IPS-20b (cell line): ENCODE measurements at regions not wholly inside any gene's neighbourhood (a gene's known extent, or its start where the extent isn't known, plus 50 kb on each side); places are given as distances from the start of the nearest gene placed in this dataset.
"Not testable (repeated sequence)": the region's sequence is repeated elsewhere in the genome, so short reads cannot be mapped to it uniquely, and the experiment has no call there.

ENCODE experiments used
- H3K27ac ChIP-seq: one replicate; pipeline ENCODE4 v1.5.1; 2013; ENCODE audit warnings: low read length
- H3K27me3 ChIP-seq: 2 replicates; pipeline ENCODE4 v1.6.1; 2013; ENCODE audit warnings: mild to moderate bottlenecking, low read length, inconsistent platforms; ENCODE audit not compliant: insufficient read depth
- H3K36me3 ChIP-seq: 2 replicates; pipeline ENCODE4 v1.6.1; 2013; ENCODE audit warnings: low read depth, mild to moderate bottlenecking, inconsistent platforms, low read length, moderate library complexity; ENCODE audit not compliant: insufficient read depth
- H3K4me1 ChIP-seq: 2 replicates; pipeline ENCODE4 v1.6.1; 2013; ENCODE audit warnings: mild to moderate bottlenecking, control low read depth, inconsistent platforms, low read length, moderate library complexity; ENCODE audit not compliant: insufficient read depth
- H3K4me3 ChIP-seq: 2 replicates; pipeline ENCODE4 v1.5.1; 2013; ENCODE audit warnings: mild to moderate bottlenecking, low read length, inconsistent platforms
- H3K9ac ChIP-seq: 2 replicates; pipeline ENCODE4 v1.6.1; 2013; ENCODE audit warnings: low read depth, mild to moderate bottlenecking, inconsistent platforms, low read length, moderate library complexity
- H3K9me3 ChIP-seq: 2 replicates; pipeline ENCODE4 v1.6.1; 2013; ENCODE audit warnings: mild to moderate bottlenecking, low read depth, low read length, inconsistent platforms; ENCODE audit not compliant: insufficient read depth

- not testable (repeated sequence) for H3K27me3 ChIP-seq, H3K9ac ChIP-seq, H3K9me3 ChIP-seq, H3K27ac ChIP-seq, H3K4me3 ChIP-seq, H3K36me3 ChIP-seq
- H3K4me1 ChIP-seq = peaks cover 24% of the 10 kb centered on the region; the same call in 1 of the 2 replicates
These were observed 160.6 kb upstream of the NANOGP8 start for GRCh38 chr15:35245681-35246080.

GRCh38 chr15:35244227-35244626 lies 159.1 kb upstream of the NANOGP8 start:
- Histone ChIP-seq H3K4me1 (peaks cover 24% of the 10 kb centered on the region; the same call in 1 of the 2 replicates), H3K9ac (no peak overlapping the region), H3K36me3 (no peaks in the 10 kb centered on the region), H3K27ac (no peak overlapping the region), H3K4me3 (no peak overlapping the region), H3K27me3 (no peaks in the 10 kb centered on the region), H3K9me3 (no peaks in the 10 kb centered on the region)

DNA sequence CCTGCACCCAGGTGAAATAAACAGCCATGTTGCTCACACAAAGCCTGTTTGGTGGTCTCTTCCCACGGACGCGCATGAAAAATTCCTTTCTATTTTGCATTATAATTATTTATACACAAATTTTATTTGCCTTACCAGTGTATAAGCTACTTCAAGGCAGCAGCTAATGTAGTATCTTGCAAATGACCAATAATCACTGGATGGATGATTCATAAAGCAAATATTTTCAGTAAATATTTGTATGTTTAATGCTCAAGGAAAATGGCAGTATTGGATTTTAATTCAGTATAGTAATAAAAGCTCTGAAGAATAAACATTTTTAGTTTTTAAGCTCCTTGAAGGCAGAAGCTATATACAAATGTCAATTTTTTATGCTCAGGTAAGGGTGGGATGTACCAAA lies 158.7 kb upstream of the NANOGP8 start:
- H3K27ac ChIP-seq = no peak overlapping the region
- H3K4me1 ChIP-seq = peaks cover 24% of the 10 kb centered on the region; the same call in 1 of the 2 replicates
- no peaks in the 10 kb centered on the region for H3K27me3 ChIP-seq

DNA sequence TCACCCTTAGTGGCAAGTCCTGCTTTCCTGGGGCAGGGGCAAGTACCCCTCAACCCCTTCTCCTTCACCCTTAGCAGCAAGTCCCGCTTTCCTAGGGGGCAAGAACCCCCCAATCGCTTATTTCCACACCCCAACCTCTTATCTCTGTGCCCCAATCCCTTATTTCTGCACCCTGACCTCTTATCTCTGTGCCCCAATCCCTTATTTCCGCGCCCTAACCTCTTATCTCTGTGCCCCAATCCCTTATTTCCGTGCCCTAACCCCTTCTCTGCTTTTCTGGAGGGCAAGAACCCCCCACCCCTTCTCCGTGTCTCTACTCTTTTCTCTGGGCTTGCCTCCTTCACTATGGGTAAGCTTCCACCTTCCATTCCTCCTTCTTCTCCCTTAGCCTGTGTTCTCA lies 154.6 kb upstream of the NANOGP8 start:
- not testable (repeated sequence) for H3K27ac ChIP-seq, H3K9ac ChIP-seq, H3K9me3 ChIP-seq, H3K27me3 ChIP-seq, H3K4me3 ChIP-seq, H3K4me1 ChIP-seq, H3K36me3 ChIP-seq

More for the DNA sequence above, 158.7 kb upstream of the NANOGP8 start:
- no peak overlapping the region for H3K4me3 ChIP-seq
- H3K36me3 ChIP-seq = no peaks in the 10 kb centered on the region
- H3K9ac ChIP-seq = no peak overlapping the region
- H3K9me3 ChIP-seq = no peaks in the 10 kb centered on the region

DNA sequence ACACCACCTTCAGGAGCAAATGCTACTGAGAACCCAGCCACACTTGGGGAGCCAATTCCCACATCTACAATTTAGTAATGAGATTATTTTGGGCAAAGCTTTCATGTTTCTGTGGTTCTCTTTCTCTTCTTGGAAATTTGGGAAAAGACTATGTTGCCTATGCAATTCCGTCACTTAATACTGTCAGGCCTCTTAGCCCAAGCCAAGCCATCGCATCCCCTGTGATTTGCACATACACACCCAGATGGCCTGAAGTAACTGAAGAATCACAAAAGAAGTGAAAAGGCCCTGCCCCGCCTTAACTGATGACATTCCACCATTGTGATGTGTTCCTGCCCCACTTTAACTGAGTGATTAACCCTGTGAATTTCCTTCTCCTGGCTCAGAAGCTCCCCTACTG lies 153.4 kb upstream of the NANOGP8 start:
- not testable (repeated sequence) for H3K36me3 ChIP-seq, H3K27ac ChIP-seq, H3K27me3 ChIP-seq, H3K9me3 ChIP-seq, H3K4me3 ChIP-seq, H3K9ac ChIP-seq, H3K4me1 ChIP-seq

DNA sequence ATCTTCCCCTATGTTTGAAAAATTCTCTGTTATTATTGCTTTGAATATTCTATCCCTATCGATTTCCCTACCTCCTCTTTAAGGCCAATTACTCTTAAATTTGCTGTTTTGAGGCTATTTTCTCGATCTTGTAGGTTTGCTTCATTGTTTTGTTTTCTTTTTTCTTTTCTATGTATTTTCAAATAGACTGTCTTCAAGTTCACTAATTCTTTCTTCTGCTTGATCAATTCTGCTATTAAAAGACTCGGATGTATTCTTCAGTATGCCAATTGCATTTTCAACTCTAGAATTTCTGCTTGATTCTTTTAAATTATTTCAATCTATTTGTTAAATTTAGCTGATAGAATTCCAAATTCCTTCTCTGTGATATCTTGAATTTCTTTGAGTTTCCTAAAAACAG lies 144.0 kb upstream of the NANOGP8 start:
- no peaks in the 10 kb centered on the region for H3K27me3 ChIP-seq
- no peaks in the 10 kb centered on the region for H3K4me1 ChIP-seq
- no peak overlapping the region for H3K27ac ChIP-seq
- no peak overlapping the region for H3K9ac ChIP-seq
- no peaks in the 10 kb centered on the region for H3K36me3 ChIP-seq
- H3K4me3 ChIP-seq = no peak overlapping the region
- peaks cover 4% of the 10 kb centered on the region; the same call in 1 of the 2 replicates for H3K9me3 ChIP-seq

GRCh38 chr15:35218215-35218614 lies 133.1 kb upstream of the NANOGP8 start:
- Histone ChIP-seq H3K27me3 (no peaks in the 10 kb centered on the region), H3K4me1 (no peaks in the 10 kb centered on the region), H3K36me3 (no peaks in the 10 kb centered on the region), H3K4me3 (no peak overlapping the region), H3K9me3 (no peaks in the 10 kb centered on the region; the same call in 1 of the 2 replicates), H3K27ac (no peak overlapping the region), H3K9ac (no peak overlapping the region)

GRCh38 chr15:35215093-35215492 lies 130.0 kb upstream of the NANOGP8 start:
- Histone ChIP-seq H3K9me3 (no peaks in the 10 kb centered on the region), H3K4me1 (no peaks in the 10 kb centered on the region; the same call in 1 of the 2 replicates), H3K36me3 (no peaks in the 10 kb centered on the region), H3K4me3 (no peak overlapping the region), H3K9ac (no peak overlapping the region), H3K27ac (no peak overlapping the region), H3K27me3 (no peaks in the 10 kb centered on the region)

GRCh38 chr15:35211240-35211902 lies 126.3 kb upstream of the NANOGP8 start:
- H3K4me3 ChIP-seq = no peak overlapping the region
- no peak overlapping the region for H3K27ac ChIP-seq
- H3K4me1 ChIP-seq = peaks cover 4% of the 10 kb centered on the region; the same call in 1 of the 2 replicates

DNA sequence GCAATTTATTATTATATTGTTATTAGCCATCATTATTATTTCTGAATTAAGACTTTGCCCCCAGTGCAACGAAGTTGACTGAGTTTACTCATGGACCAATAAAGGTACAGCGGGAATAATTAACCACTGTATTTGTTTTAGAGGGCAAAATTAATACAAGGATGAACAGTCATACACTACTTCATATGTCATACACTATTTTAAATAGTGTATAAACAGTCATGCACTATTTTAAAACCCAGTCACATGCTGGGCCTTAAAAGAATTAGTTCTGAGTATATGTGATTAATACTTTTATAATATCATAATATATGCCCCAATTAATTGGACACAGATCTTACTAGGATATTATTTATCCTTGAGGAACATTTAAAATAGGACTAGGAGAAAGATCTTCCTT lies 125.3 kb upstream of the NANOGP8 start:
- Histone ChIP-seq H3K27ac (no peak overlapping the region), H3K9ac (no peak overlapping the region), H3K4me3 (no peak overlapping the region), H3K9me3 (no peaks in the 10 kb centered on the region), H3K36me3 (no peaks in the 10 kb centered on the region), H3K4me1 (peaks cover 4% of the 10 kb centered on the region; the same call in 1 of the 2 replicates), H3K27me3 (no peaks in the 10 kb centered on the region)

More at GRCh38 chr15:35211240-35211902, 126.3 kb upstream of the NANOGP8 start:
- H3K9me3 ChIP-seq = no peaks in the 10 kb centered on the region
- H3K9ac ChIP-seq = no peak overlapping the region
- H3K27me3 ChIP-seq = no peaks in the 10 kb centered on the region
- H3K36me3 ChIP-seq = no peaks in the 10 kb centered on the region

- H3K4me1 ChIP-seq = peaks cover 4% of the 10 kb centered on the region; the same call in 1 of the 2 replicates
- no peak overlapping the region for H3K9ac ChIP-seq
- H3K36me3 ChIP-seq = no peaks in the 10 kb centered on the region
- no peak overlapping the region for H3K4me3 ChIP-seq
- no peaks in the 10 kb centered on the region for H3K27me3 ChIP-seq
- no peak overlapping the region for H3K27ac ChIP-seq
- H3K9me3 ChIP-seq = no peaks in the 10 kb centered on the region
These were observed 124.7 kb upstream of the NANOGP8 start for GRCh38 chr15:35209838-35210237.

- H3K36me3 ChIP-seq = no peaks in the 10 kb centered on the region
- H3K27me3 ChIP-seq = no peaks in the 10 kb centered on the region
- peaks cover 4% of the 10 kb centered on the region; the same call in 1 of the 2 replicates for H3K4me1 ChIP-seq
- H3K4me3 ChIP-seq = no peak overlapping the region
- H3K9me3 ChIP-seq = no peaks in the 10 kb centered on the region
- H3K9ac ChIP-seq = no peak overlapping the region
- H3K27ac ChIP-seq = no peak overlapping the region
These were observed 123.3 kb upstream of the NANOGP8 start for GRCh38 chr15:35208353-35208752.
